Activated T-cell treated with anti-CD3 and anti-CD28 coated beads, Interleukin-2, amount 50 U/mL, for 72 hours (primary cell): ENCODE measurements at regions not wholly inside any gene's neighbourhood (a gene's known extent, or its start where the extent isn't known, plus 50 kb on each side); places are given as distances from the start of the nearest gene placed in this dataset.

Source experiments
- ATAC-seq, 2 donors: fragments of 150-1000 bp; cut with Tn5 transposase; replicated peaks in 1 of 2; 2 replicates each; pipeline ENCODE4 v1.10.0; 2021; ENCODE audit warnings: moderate library complexity in 2 of 2, mild to moderate bottlenecking in 1 of 2
- DNase-seq, 2 donors: peaks; one replicate each; pipeline ENCODE4 v3.0.0; 2021 to 2022; ENCODE audit warnings: mixed read lengths in 1 of 2
- H3K27ac Mint-ChIP-seq: one replicate; pipeline ENCODE4 v1.8.0; 2022; ENCODE audit warnings: mild to moderate bottlenecking, moderate library complexity, mixed read lengths
- H3K27me3 Mint-ChIP-seq: one replicate; pipeline ENCODE4 v1.8.0; 2022; ENCODE audit warnings: low read depth, mixed read lengths
- H3K36me3 Mint-ChIP-seq, 2 donors: one replicate each; pipeline ENCODE4 v1.8.0; 2022; ENCODE audit warnings: mixed read lengths in 2 of 2, mild to moderate bottlenecking in 1 of 2; ENCODE audit not compliant: insufficient read depth in 2 of 2
- H3K4me1 Mint-ChIP-seq: one replicate; pipeline ENCODE4 v1.8.0; 2022; ENCODE audit warnings: low read depth, mixed read lengths
- H3K4me3 Mint-ChIP-seq, 2 donors: one replicate each; pipeline ENCODE4 v1.8.0; 2022; ENCODE audit warnings: mild to moderate bottlenecking in 2 of 2, mixed read lengths in 2 of 2, moderate library complexity in 2 of 2
- H3K9me3 Mint-ChIP-seq, 2 donors: one replicate each; pipeline ENCODE4 v1.8.0; 2022; ENCODE audit warnings: mixed read lengths in 2 of 2

- no peak overlapping the region for H3K27ac Mint-ChIP-seq
- peaks cover 25% of the 10 kb centered on the region for H3K27me3 Mint-ChIP-seq
- ATAC-seq (no peak), DNase-seq (no peak)
- no peaks in the 10 kb centered on the region for H3K4me1 Mint-ChIP-seq
- H3K4me3 Mint-ChIP-seq, result no peak overlapping the region
- H3K36me3 Mint-ChIP-seq, result peaks cover 0 to 2% of the 10 kb centered on the region in 2 donors
- peaks cover 0 to 4% of the 10 kb centered on the region in 2 donors for H3K9me3 Mint-ChIP-seq
These were observed 66.3 kb downstream of the ITM2A start for GRCh38 chrX:79300856-79301255.

GRCh38 chrX:79290596-79290995 lies 76.5 kb downstream of the ITM2A start:
- Mint-ChIP-seq H3K4me3 (no peak overlapping the region), H3K36me3 (peaks cover 0 to 2% of the 10 kb centered on the region in 2 donors), H3K4me1 (peaks cover 30% of the 10 kb centered on the region), H3K27me3 (peaks cover 16% of the 10 kb centered on the region), H3K9me3 (peaks cover 0 to 2% of the 10 kb centered on the region in 2 donors), H3K27ac (no peak overlapping the region)
- ATAC-seq (no peak), DNase-seq (no peak)

GRCh38 chrX:79288733-79289132 lies 78.4 kb downstream of the ITM2A start:
- ATAC-seq, result no peak
- Mint-ChIP-seq H3K27me3 (peaks cover 16% of the 10 kb centered on the region), H3K4me1 (peaks cover 30% of the 10 kb centered on the region)

GRCh38 chrX:79287724-79288123 lies 79.4 kb downstream of the ITM2A start:
- Mint-ChIP-seq H3K9me3 (no peaks in the 10 kb centered on the region), H3K4me1 (peaks cover 30% of the 10 kb centered on the region), H3K4me3 (peak overlapping the region; percentile 45 to 82), H3K27me3 (peaks cover 16% of the 10 kb centered on the region), H3K27ac (peak overlapping the region; percentile 90), H3K36me3 (peaks cover 0 to 2% of the 10 kb centered on the region in 2 donors)
- peak in 1 of 2 donors; percentile 52 for ATAC-seq
- no peak for DNase-seq

More at GRCh38 chrX:79288733-79289132, 78.4 kb downstream of the ITM2A start:
- Mint-ChIP-seq H3K4me3 (peak overlapping the region in 1 of 2 donors; percentile 22), H3K36me3 (peaks cover 0 to 2% of the 10 kb centered on the region in 2 donors), H3K9me3 (no peaks in the 10 kb centered on the region), H3K27ac (no peak overlapping the region)
- DNase-seq, result no peak

- peaks cover 5 to 8% of the 10 kb centered on the region in 2 donors for H3K9me3 Mint-ChIP-seq
- DNase-seq, result no peak
- no peak overlapping the region for H3K4me3 Mint-ChIP-seq
- H3K27ac Mint-ChIP-seq, result no peak overlapping the region
- peaks cover 6% of the 10 kb centered on the region for H3K4me1 Mint-ChIP-seq
- no peak for ATAC-seq
- H3K36me3 Mint-ChIP-seq, result peaks cover 6 to 29% of the 10 kb centered on the region in 2 donors
- H3K27me3 Mint-ChIP-seq, result peaks cover 20% of the 10 kb centered on the region
These were observed 85.4 kb downstream of the ITM2A start for GRCh38 chrX:79281775-79282174.

DNA sequence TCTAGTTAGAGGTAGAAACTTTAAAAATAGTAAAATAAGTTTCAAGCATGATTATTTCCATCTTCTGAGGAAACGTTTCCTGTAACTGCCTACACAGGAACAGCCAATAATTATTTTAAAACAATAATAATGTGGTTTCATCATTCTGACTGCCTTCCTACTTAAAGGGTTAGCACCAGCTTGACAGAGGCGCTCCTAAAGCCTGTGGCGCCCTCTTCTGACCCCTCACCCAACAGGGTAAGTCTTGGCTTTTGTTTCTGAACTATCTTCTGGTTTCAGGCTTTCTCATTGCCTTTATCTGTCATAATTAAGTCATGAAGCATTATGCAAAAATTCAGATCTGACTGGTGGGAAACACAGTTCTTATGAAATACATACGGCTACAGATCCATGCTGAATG lies 96.7 kb downstream of the ITM2A start:
- no peaks in the 10 kb centered on the region for H3K9me3 Mint-ChIP-seq
- peaks cover 0 to under 1% of the 10 kb centered on the region in 2 donors for H3K36me3 Mint-ChIP-seq
- peak; percentile 99 to 100 for ATAC-seq
- H3K27ac Mint-ChIP-seq, result peak overlapping the region; percentile 68
- peaks cover 8% of the 10 kb centered on the region for H3K27me3 Mint-ChIP-seq
- peaks cover 38% of the 10 kb centered on the region for H3K4me1 Mint-ChIP-seq
- peak overlapping the region; percentile 36 to 62 for H3K4me3 Mint-ChIP-seq
- peak; percentile 69 to 80 for DNase-seq

DNA sequence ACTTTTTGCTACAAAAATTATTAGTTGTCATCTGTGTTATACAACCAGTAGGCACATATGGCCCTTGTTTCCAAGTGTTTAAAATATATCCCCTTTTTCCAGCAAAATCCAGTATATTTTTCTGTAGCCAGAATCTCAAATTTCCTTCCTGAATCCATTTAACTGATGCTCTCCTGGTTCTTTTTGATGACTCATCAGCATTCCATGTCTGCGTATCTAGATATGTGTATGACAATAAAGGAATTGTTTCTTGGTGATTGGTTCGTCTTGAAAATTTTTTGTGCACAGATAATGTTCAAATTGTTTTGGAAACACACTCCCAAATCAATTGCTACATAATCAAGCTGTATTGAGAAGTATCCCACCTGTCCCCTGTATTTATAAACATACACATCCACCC lies 98.3 kb downstream of the ITM2A start:
- H3K27me3 Mint-ChIP-seq, result peaks cover 8% of the 10 kb centered on the region
- peak overlapping the region; percentile 70 for H3K27ac Mint-ChIP-seq
- H3K36me3 Mint-ChIP-seq, result peaks cover 0 to 2% of the 10 kb centered on the region in 2 donors
- no peaks in the 10 kb centered on the region for H3K9me3 Mint-ChIP-seq
- ATAC-seq (no peak), DNase-seq (no peak)
- H3K4me1 Mint-ChIP-seq, result peaks cover 54% of the 10 kb centered on the region
- peak overlapping the region in 1 of 2 donors; percentile 62 for H3K4me3 Mint-ChIP-seq

DNA sequence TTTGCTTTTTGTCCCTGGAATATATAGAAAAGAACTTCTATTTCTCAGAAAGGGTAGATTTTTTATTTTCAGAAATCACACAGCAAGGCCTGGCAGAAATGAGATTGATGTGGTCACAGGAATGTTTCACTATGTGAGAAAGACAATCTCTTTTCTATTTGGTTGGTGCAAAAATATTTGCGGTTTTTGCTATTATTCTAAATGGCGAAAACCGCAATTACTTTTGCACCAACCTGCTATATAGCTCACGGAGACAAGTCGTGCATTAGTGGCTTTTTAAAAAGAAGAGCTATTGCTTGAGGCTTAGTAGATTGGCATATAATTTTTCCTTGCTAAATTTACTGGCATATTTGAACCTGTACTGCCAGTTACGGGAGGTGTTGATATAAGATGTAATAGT lies 100.4 kb downstream of the ITM2A start:
- Mint-ChIP-seq H3K4me1 (peaks cover 70% of the 10 kb centered on the region), H3K9me3 (no peaks in the 10 kb centered on the region), H3K27me3 (peaks cover 14% of the 10 kb centered on the region), H3K27ac (peak overlapping the region; percentile 89), H3K36me3 (peaks cover 0 to 2% of the 10 kb centered on the region in 2 donors), H3K4me3 (peak overlapping the region in 1 of 2 donors; percentile 86)
- no peak for ATAC-seq
- DNase-seq, result no peak

- Mint-ChIP-seq H3K36me3 (peaks cover 0 to 2% of the 10 kb centered on the region in 2 donors), H3K4me1 (peaks cover 75% of the 10 kb centered on the region), H3K9me3 (no peaks in the 10 kb centered on the region), H3K4me3 (peak overlapping the region; percentile 43 to 89), H3K27ac (peak overlapping the region; percentile 94), H3K27me3 (peaks cover 14% of the 10 kb centered on the region)
- ATAC-seq, result peak in 1 of 2 donors; percentile 10
- no peak for DNase-seq
These were observed 103.6 kb downstream of the ITM2A start for GRCh38 chrX:79263550-79263949.

DNA sequence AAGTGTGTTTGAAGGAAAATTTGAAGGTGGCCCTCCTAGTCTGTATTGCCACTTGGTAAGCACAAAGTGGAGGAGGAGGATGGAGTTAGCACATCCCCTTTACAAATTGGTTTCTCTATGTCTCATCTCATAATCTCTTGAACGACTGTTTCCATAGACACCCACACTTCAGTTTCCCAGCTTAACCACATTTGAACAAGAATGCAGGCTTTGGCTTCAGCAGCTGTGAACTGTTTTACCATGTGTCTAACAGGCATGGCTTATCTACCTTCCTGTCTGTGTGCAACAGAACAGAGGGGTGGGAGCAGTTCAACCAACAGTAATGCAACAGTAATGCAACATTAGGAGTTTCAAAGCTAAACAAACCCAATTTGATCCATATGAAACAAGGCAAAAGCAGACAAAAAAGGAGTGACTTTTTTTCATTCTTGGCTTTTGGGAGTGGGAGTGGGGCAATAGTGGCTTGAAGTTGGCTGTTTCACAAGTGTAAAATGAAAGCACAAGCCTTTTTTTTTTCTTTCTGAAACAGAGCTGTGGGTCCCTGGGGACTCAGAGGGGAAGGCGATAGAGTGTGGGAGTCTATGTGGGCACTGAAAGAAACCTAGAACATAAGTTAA lies 108.0 kb downstream of the ITM2A start:
- ATAC-seq, result peak; percentile 90
- peaks cover 2 to 11% of the 10 kb centered on the region in 2 donors for H3K36me3 Mint-ChIP-seq
- peak; percentile 46 to 60 for DNase-seq
- peaks cover 0 to 4% of the 10 kb centered on the region in 2 donors for H3K9me3 Mint-ChIP-seq
- peaks cover 79% of the 10 kb centered on the region for H3K4me1 Mint-ChIP-seq
- H3K27me3 Mint-ChIP-seq, result peaks cover 24% of the 10 kb centered on the region
- peak overlapping the region; percentile 91 for H3K27ac Mint-ChIP-seq
- H3K4me3 Mint-ChIP-seq, result peak overlapping the region; percentile 57 to 83

- ATAC-seq (peak; percentile 59 to 79), DNase-seq (no peak)
- H3K27ac Mint-ChIP-seq, result no peak overlapping the region
- H3K9me3 Mint-ChIP-seq, result peaks cover 0 to 8% of the 10 kb centered on the region in 2 donors
- H3K27me3 Mint-ChIP-seq, result peaks cover 5% of the 10 kb centered on the region
- H3K4me3 Mint-ChIP-seq, result peak overlapping the region in 1 of 2 donors; percentile 10
- peaks cover 21% of the 10 kb centered on the region for H3K4me1 Mint-ChIP-seq
- peaks cover 10 to 12% of the 10 kb centered on the region in 2 donors for H3K36me3 Mint-ChIP-seq
These were observed 99.2 kb downstream of the GPR174 start for GRCh38 chrX:79243691-79244090.

DNA sequence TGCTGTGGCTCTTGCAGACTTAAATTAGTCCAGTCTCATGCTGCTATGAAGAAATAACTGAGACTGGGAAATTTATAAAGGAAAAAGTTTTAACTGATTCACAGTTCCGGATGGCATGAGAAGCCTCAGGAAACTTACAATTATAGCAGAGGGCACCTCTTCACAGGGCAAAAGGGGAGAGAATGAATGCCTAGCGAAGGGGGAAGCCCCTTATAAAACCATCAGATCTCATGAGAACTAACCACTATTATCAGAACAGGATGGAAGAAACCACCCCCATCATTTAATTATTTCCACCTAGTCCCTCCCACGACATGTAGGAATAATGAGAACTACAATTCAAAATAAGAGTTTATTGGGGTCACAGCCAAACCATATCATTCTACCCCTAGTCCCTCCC lies 91.4 kb downstream of the GPR174 start:
- H3K4me3 Mint-ChIP-seq, result peak overlapping the region; percentile 25 to 73

GRCh38 chrX:79231662-79232061 lies 87.2 kb downstream of the GPR174 start:
- Mint-ChIP-seq H3K4me1 (peaks cover 34% of the 10 kb centered on the region), H3K4me3 (peak overlapping the region; percentile 25 to 56), H3K9me3 (no peaks in the 10 kb centered on the region), H3K36me3 (peaks cover 0 to 5% of the 10 kb centered on the region in 2 donors), H3K27ac (peak overlapping the region; percentile 90), H3K27me3 (peaks cover 23% of the 10 kb centered on the region)
- ATAC-seq (peak in 1 of 2 donors; percentile 70), DNase-seq (no peak)

More for the DNA sequence above, 91.4 kb downstream of the GPR174 start:
- ATAC-seq (no peak), DNase-seq (no peak)
- peaks cover 0 to 4% of the 10 kb centered on the region in 2 donors for H3K9me3 Mint-ChIP-seq
- peaks cover 20% of the 10 kb centered on the region for H3K27me3 Mint-ChIP-seq
- peak overlapping the region; percentile 95 for H3K27ac Mint-ChIP-seq
- H3K4me1 Mint-ChIP-seq, result peaks cover 36% of the 10 kb centered on the region
- H3K36me3 Mint-ChIP-seq, result peaks cover 4 to 10% of the 10 kb centered on the region in 2 donors
